ENCODE measurements at regions not wholly inside any gene's neighbourhood (a gene's known extent, or its start where the extent isn't known, plus 50 kb on each side); places are given as distances from the start of the nearest gene placed in this dataset.

- no peak for TF ChIP-seq CTCF (IDR thresholded peaks at IDR 0.05)
- no peak for TF ChIP-seq POLR2A (IDR thresholded peaks at IDR 0.05)
- no peak for TF ChIP-seq EP300 (IDR thresholded peaks at IDR 0.05)
Observed at GRCh38 chr4:19772581-19772980, 479.1 kb upstream of the SLIT2 start.
